ENCODE measurements at regions not wholly inside any gene's neighbourhood (a gene's known extent, or its start where the extent isn't known, plus 50 kb on each side); places are given as distances from the start of the nearest gene placed in this dataset.

- no peak for DNase-seq (ENCODE audit: low spot score)
Observed at GRCh38 chr13:55230570-55230908, 1910.2 kb upstream of the PRR20A start.

GRCh38 chr13:55234311-55234710, 1906.4 kb upstream of the PRR20A start:
- DNase-seq (ENCODE audit: low spot score) = no peak

GRCh38 chr13:55245005-55245644, 1895.6 kb upstream of the PRR20A start:
- DNase-seq (ENCODE audit: low spot score) = no peak

GRCh38 chr13:55255236-55255635, 1885.5 kb upstream of the PRR20A start:
- DNase-seq (ENCODE audit: low spot score) = no peak

GRCh38 chr13:55263045-55263444, 1877.7 kb upstream of the PRR20A start:
- no peak for DNase-seq (ENCODE audit: low spot score)

GRCh38 chr13:55266644-55267043, 1874.1 kb upstream of the PRR20A start:
- DNase-seq (ENCODE audit: low spot score) = no peak

- no peak for DNase-seq (ENCODE audit: low spot score)
Observed at GRCh38 chr13:55298201-55298600, 1842.5 kb upstream of the PRR20A start.

GRCh38 chr13:55302568-55302967, 1838.2 kb upstream of the PRR20A start:
- no peak for DNase-seq (ENCODE audit: low spot score)

- no peak for DNase-seq (ENCODE audit: low spot score)
Observed at GRCh38 chr13:55307909-55308308, 1832.8 kb upstream of the PRR20A start.

- no peak for DNase-seq (ENCODE audit: low spot score)
Observed at GRCh38 chr13:55341891-55342290, 1798.8 kb upstream of the PRR20A start.

- no peak for DNase-seq (ENCODE audit: low spot score)
Observed at GRCh38 chr13:55345224-55345623, 1795.5 kb upstream of the PRR20A start.

- no peak for DNase-seq (ENCODE audit: low spot score)
Observed at GRCh38 chr13:55347528-55347927, 1793.2 kb upstream of the PRR20A start.

GRCh38 chr13:55359067-55359466, 1781.7 kb upstream of the PRR20A start:
- DNase-seq (ENCODE audit: low spot score) = no peak

GRCh38 chr13:55361141-55361540, 1779.6 kb upstream of the PRR20A start:
- no peak for DNase-seq (ENCODE audit: low spot score)

GRCh38 chr13:55366676-55367075, 1774.0 kb upstream of the PRR20A start:
- DNase-seq (ENCODE audit: low spot score) = no peak

- no peak for DNase-seq (ENCODE audit: low spot score)
Observed at GRCh38 chr13:55394470-55394869, 1746.2 kb upstream of the PRR20A start.

GRCh38 chr13:55402870-55403269, 1737.8 kb upstream of the PRR20A start:
- DNase-seq (ENCODE audit: low spot score) = no peak

- no peak for DNase-seq (ENCODE audit: low spot score)
Observed at GRCh38 chr13:55403887-55404487, 1736.7 kb upstream of the PRR20A start.

- no peak for DNase-seq (ENCODE audit: low spot score)
Observed at GRCh38 chr13:55410398-55411330, 1730.1 kb upstream of the PRR20A start.

GRCh38 chr13:55418095-55418494, 1722.6 kb upstream of the PRR20A start:
- DNase-seq (ENCODE audit: low spot score) = no peak

- DNase-seq (ENCODE audit: low spot score) = no peak
Observed at GRCh38 chr13:55432814-55433213, 1707.9 kb upstream of the PRR20A start.

GRCh38 chr13:55437162-55437561, 1703.6 kb upstream of the PRR20A start:
- no peak for DNase-seq (ENCODE audit: low spot score)

GRCh38 chr13:55439450-55439849, 1701.3 kb upstream of the PRR20A start:
- no peak for DNase-seq (ENCODE audit: low spot score)
